ENCODE measurements at regions not wholly inside any gene's neighbourhood (a gene's known extent, or its start where the extent isn't known, plus 50 kb on each side); places are given as distances from the start of the nearest gene placed in this dataset.
"Not testable (repeated sequence)": the region's sequence is repeated elsewhere in the genome, so short reads cannot be mapped to it uniquely, and the experiment has no call there.

- no peaks in the 10 kb centered on the region for H3K36me3 ChIP-seq
- no peak overlapping the region for H3K4me3 ChIP-seq (ENCODE audit: low read depth, low read length)
- H3K9me3 ChIP-seq: no peaks in the 10 kb centered on the region
- no peaks in the 10 kb centered on the region for H3K4me1 ChIP-seq
- DNase-seq: no peak
- no peaks in the 10 kb centered on the region for H3K27me3 ChIP-seq
- no peak for TF ChIP-seq CTCF (IDR thresholded peaks at IDR 0.05; ENCODE audit: low read depth, low read length)
Measured at GRCh38 chrX:151042842-151043241, 59.7 kb downstream of the HMGB3 start.

DNA sequence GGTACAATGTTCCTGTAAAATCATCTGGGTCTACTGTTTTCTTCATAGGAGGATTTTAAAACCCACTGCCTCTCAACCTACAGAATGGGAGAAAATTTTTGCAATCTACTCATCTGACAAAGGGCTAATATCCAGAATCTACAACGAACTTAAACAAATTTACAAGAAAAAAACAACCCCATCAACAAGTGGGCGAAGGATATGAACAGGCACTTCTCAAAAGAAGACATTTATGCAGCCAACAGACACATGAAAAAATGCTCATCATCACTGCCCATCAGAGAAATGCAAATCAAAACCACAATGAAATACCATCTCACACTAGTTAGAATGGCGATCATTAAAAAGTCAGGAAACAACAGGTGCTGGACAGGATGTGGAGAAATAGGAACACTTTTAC, 83.2 kb downstream of the HMGB3 start:
- not testable (repeated sequence) for H3K36me3 ChIP-seq; DNase-seq; H3K9me3 ChIP-seq; H3K4me3 ChIP-seq (ENCODE audit: low read depth, low read length); H3K27me3 ChIP-seq; H3K4me1 ChIP-seq

- Histone ChIP-seq H3K4me3 (ENCODE audit: low read depth, low read length) (no peak overlapping the region), H3K4me1 (no peaks in the 10 kb centered on the region), H3K27me3 (no peaks in the 10 kb centered on the region), H3K36me3 (no peaks in the 10 kb centered on the region), H3K9me3 (no peaks in the 10 kb centered on the region)
- DNase-seq: no peak
- TF ChIP-seq CTCF (IDR thresholded peaks at IDR 0.05; ENCODE audit: low read depth, low read length): no peak
Measured at GRCh38 chrX:151073767-151074166, 90.6 kb downstream of the HMGB3 start.

- DNase-seq: no peak
- Histone ChIP-seq H3K4me3 (ENCODE audit: low read depth, low read length) (no peak overlapping the region), H3K9me3 (no peaks in the 10 kb centered on the region), H3K4me1 (no peaks in the 10 kb centered on the region), H3K27me3 (no peaks in the 10 kb centered on the region), H3K36me3 (no peaks in the 10 kb centered on the region)
- no peak for TF ChIP-seq CTCF (IDR thresholded peaks at IDR 0.05; ENCODE audit: low read depth, low read length)
Measured at GRCh38 chrX:151081016-151081415, 95.4 kb upstream of the GPR50 start.

- Histone ChIP-seq H3K9me3 (no peaks in the 10 kb centered on the region), H3K36me3 (no peaks in the 10 kb centered on the region), H3K4me3 (ENCODE audit: low read depth, low read length) (peak overlapping the region; percentile 16; the same call in 1 of the 2 replicates), H3K4me1 (no peaks in the 10 kb centered on the region), H3K27me3 (no peaks in the 10 kb centered on the region)
- peak; percentile 64 for DNase-seq
- TF ChIP-seq CTCF (IDR thresholded peaks at IDR 0.05; ENCODE audit: low read depth, low read length): peak; percentile 73
Measured at GRCh38 chrX:151082077-151082948, 94.1 kb upstream of the GPR50 start.

DNA sequence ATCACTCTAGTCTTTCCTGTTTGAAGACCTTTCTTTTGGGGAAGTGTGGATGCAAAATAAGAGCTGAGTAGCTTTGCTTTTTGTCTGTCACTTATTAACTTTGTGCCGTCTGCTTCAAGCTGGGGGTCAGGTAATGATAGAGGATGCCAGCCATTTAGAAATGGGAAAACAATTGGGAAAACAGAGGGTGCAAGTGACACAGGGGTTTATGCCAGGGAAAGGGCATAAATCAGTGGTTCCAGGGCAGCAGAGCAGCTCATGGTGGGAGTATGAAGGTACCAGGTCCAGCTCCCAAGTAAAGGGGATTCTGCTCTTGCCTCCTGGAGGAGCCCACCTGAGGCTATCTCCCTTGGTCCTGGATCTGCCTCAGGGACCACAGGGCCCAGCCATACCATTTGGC, 91.9 kb upstream of the GPR50 start:
- Histone ChIP-seq H3K27me3 (no peaks in the 10 kb centered on the region), H3K4me1 (no peaks in the 10 kb centered on the region), H3K9me3 (no peaks in the 10 kb centered on the region), H3K36me3 (no peaks in the 10 kb centered on the region), H3K4me3 (ENCODE audit: low read depth, low read length) (no peak overlapping the region)
- no peak for DNase-seq
- no peak for TF ChIP-seq CTCF (IDR thresholded peaks at IDR 0.05; ENCODE audit: low read depth, low read length)

Data from BE2C (cell line).